Tibial nerve (tissue), 4 donors: ENCODE measurements at regions not wholly inside any gene's neighbourhood (a gene's known extent, or its start where the extent isn't known, plus 50 kb on each side); places are given as distances from the start of the nearest gene placed in this dataset.

Experiments used
- CTCF ChIP-seq, 5 experiments: fragments of 200-600 bp in 3 of 5; fragments of 450-650 bp in 2 of 5; sonication (generic) in 3 of 5; IDR thresholded peaks; one replicate each; pipeline ENCODE4 v1.5.1; 2016 to 2019; ENCODE audit warnings: antibody characterized with exemption in 5 of 5, mild to moderate bottlenecking in 3 of 5, moderate library complexity in 2 of 5
- EP300 ChIP-seq, 2 donors: sonication (generic); formaldehyde crosslinking; IDR thresholded peaks; one replicate each; pipeline ENCODE4 v1.6.1; 2017; ENCODE audit warnings: antibody characterized with exemption in 2 of 2, mild to moderate bottlenecking in 1 of 2

- TF ChIP-seq CTCF (IDR thresholded peaks at IDR 0.05) (no peak), EP300 (IDR thresholded peaks at IDR 0.05) (no peak)
These were observed 145.4 kb downstream of the C12orf50 start for GRCh38 chr12:87883806-87884205.
